HG03280 (cell line): ENCODE measurements at regions not wholly inside any gene's neighbourhood (a gene's known extent, or its start where the extent isn't known, plus 50 kb on each side); places are given as distances from the start of the nearest gene placed in this dataset.
"Not testable (repeated sequence)": the region's sequence is repeated elsewhere in the genome, so short reads cannot be mapped to it uniquely, and the experiment has no call there.

Source experiments
- ATAC-seq: cut with Tn5 transposase; IDR thresholded peaks from one replicate; pipeline ENCODE4 v1.9.1; 2021; ENCODE audit warnings: mild to moderate bottlenecking, moderate library complexity; ENCODE audit not compliant: unreplicated experiment

GRCh38 chr2:43004126-43004865, 211.9 kb upstream of the HAAO start:
- not testable (repeated sequence) for ATAC-seq

GRCh38 chr2:43003702-43004101, 211.3 kb upstream of the HAAO start:
- ATAC-seq, result no peak

DNA sequence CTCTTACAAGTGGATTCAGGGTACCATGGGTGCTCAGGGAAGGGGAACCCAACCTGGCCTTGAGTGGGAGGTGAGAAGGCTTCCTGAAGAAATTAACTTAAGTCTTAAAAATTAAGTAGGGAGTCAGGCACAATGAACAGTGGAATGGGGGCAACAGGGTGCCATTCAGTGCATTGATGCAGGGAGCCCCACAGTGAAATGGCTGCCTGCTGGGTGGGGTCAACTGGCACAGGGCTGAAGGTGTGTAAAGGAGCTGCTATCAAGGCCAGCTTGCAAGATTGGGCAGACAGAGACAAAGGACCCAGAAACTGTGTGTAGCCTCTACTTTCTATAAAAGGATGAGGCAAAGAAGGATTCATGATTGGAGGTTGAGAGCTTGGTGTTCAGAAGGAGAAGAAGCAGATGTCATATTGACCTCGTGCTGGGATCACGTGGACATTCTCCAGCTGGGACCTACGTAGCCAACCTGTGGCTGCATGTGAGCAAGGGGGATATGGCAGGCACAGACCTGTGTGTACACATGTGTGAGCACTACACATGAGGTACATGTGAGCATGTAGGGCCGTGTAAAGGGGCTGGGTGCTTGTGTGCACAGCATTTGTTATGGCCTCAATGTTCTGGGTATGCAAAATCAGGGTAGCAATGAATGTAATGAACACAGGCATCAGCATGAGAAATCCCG, 209.5 kb upstream of the HAAO start:
- ATAC-seq, result no peak

DNA sequence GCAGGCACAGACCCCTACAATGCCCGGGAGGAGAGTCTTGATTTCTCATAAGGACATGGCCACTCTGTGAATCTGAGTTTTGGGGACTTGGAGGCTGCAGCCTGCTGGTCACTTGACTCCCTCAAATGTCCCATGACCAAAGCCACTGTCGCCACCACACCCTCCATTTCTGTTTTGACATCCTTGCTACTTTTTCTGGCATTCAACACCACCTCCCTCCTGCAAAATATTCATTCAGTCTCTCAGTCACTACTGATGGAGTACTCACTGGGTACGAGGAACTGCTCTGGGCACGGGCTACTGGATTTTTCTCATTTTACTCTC, 208.6 kb upstream of the HAAO start:
- no peak for ATAC-seq

- no peak for ATAC-seq
Observed at GRCh38 chr2:43000242-43001054, 208.1 kb upstream of the HAAO start.

- ATAC-seq, result no peak
Observed at GRCh38 chr2:42999856-43000241, 207.5 kb upstream of the HAAO start.

DNA sequence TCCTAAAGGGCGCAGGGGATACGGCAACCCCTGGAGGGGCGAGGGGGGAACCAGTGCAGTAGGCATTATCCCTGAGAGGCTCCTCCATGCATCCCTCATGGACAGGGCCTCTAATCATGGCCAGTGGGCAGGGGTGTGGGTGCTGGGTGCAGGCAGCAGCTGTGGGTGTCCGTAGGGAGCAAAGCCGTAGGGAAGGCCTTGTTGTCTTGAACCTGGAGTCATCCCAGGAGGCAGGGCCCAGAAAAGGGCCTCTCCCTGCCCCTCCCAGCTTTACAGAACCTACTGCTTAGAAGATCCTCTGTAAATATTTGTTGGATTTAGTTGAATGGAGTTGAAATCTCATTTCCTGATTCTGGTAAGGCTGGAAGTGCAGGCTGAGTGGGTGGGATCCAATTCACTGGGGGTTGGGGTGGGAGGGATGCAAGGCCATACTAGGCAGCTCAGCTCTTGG, 207.0 kb upstream of the HAAO start:
- ATAC-seq, result no peak

DNA sequence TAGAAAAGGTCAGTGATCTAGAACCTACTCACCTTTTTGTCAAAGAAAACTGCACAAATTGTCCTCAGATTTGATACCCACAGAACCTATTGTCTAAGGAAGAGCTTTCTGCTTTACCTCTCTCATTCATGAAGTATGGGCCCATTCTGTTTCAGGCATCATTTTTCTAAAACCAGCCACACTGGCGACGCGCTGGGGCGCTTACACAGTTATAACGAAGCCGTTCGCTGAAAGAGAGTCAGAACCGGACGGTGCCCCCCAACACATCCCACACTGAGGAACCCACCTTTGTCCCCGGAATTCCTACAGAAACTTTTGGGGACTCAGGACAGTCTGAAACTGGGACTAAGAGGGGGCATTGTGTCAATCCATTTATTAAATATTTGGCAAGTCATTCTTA, 206.3 kb upstream of the HAAO start:
- no peak for ATAC-seq

- ATAC-seq, result no peak
Observed at GRCh38 chr2:42996528-42996927, 204.1 kb upstream of the HAAO start.

DNA sequence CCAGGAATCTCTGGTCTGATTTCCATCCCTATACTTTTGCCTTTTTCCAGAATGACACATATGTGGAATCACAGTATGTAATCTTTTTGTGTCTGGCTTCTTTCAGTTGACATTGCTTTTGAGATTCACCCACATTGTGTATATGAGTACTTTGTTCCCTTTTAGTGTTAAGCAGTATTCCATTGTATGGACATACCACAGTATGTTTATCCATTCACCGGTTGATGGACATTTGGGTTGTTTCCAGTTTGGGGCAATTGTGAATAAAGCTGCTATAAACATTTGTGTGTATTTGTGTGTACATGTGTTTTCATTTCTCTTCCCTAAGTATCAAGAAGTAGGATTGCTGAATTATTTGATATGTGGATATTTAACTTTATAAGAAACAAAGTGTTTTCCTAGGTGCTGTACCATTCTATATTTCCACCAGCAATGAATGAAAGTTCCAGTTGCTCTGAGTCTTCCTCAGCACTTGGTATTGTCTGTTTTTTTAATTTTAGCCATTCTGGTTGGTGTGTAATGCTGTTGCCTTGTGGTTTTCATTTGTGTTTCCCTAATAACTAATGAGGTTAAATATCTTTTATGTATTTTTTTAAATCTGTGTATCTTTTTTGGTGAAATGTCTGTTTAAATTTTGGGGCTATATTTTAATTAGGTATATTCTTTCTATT, 203.5 kb upstream of the HAAO start:
- ATAC-seq, result no peak

DNA sequence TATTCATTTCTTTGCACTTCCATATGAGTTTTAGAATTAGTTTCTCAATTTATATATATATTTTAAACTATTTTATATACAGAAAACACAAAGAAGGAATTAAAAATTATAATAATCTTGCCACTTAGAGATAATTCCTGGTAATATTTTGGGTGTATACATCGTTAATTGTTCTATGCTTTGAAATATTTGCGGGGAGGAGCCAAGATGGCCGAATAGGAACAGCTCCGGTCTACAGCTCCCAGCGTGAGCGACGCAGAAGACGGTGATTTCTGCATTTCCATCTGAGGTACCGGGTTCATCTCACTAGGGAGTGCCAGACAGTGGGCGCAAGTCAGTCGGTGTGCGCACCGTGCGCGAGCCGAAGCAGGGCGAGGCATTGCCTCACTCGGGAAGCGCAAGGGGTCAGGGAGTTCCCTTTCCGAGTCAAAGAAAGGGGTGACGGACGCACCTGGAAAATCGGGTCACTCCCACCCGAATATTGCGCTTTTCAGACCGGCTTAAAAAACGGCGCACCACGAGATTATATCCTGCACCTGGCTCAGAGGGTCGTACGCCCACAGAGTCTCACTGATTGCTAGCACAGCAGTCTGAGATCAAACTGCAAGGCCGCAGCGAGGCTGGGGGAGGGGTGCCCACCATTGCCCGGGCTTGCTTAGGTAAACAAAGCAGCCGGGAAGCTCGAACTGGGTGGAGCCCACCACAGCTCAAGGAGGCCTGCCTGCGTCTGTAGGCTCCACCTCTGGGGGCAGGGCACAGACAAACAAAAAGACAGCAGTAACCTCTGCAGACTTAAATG, 197.1 kb upstream of the HAAO start:
- ATAC-seq, result not testable (repeated sequence)

DNA sequence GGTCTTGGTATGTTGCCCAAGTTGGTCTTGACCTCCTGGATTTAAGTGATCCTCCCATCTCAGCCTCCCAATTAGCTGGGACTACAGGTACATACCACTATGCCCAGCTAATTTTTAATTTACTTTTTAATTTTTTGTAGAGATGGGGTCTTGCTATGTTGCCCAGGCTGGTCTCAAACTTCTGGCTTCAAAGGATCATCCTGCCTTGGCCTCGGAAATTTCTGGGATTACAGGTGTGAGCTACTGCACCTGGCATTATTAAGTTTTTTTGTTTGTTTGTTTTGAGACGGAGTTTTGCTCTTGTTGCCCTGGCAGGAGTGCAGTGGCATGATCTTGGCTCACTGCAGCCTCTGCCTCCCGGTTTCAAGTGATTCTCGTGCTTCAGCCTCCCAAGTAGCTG, 195.7 kb upstream of the HAAO start:
- not testable (repeated sequence) for ATAC-seq

GRCh38 chr2:42987112-42987922, 194.9 kb upstream of the HAAO start:
- no peak for ATAC-seq

GRCh38 chr2:42984617-42985016, 192.2 kb upstream of the HAAO start:
- ATAC-seq, result no peak

GRCh38 chr2:42984081-42984480, 191.7 kb upstream of the HAAO start:
- ATAC-seq, result no peak

DNA sequence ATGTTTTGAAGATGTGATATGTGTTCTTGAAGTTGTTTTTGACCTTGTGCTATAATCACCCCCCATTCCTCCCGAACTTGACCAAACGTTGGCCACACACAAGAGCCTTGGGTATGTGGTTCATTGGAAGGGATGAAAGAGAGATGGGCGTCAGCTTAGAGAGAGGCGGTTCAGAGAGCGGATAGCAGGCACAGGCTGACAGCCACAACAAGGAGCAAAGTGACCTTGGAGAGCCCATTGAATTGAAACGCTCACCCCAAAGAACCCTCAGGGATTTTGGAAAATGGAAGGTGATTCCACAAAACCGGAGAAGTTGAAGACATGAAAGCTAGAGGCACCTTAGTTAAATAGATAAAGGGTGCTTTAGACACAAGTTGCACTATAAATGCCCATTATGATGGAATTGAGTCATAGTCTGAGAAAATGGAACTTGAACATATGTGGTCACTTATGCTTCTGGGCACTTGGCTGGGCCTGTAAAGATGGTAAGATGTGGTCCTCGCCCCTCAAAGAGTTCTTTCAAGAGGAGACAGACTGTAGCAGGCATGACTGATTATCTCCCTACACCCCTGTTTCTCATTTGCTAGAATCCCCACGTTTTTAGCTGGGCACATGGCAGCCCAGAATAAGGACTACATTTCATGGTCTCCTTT, 188.5 kb upstream of the HAAO start:
- ATAC-seq, result no peak

DNA sequence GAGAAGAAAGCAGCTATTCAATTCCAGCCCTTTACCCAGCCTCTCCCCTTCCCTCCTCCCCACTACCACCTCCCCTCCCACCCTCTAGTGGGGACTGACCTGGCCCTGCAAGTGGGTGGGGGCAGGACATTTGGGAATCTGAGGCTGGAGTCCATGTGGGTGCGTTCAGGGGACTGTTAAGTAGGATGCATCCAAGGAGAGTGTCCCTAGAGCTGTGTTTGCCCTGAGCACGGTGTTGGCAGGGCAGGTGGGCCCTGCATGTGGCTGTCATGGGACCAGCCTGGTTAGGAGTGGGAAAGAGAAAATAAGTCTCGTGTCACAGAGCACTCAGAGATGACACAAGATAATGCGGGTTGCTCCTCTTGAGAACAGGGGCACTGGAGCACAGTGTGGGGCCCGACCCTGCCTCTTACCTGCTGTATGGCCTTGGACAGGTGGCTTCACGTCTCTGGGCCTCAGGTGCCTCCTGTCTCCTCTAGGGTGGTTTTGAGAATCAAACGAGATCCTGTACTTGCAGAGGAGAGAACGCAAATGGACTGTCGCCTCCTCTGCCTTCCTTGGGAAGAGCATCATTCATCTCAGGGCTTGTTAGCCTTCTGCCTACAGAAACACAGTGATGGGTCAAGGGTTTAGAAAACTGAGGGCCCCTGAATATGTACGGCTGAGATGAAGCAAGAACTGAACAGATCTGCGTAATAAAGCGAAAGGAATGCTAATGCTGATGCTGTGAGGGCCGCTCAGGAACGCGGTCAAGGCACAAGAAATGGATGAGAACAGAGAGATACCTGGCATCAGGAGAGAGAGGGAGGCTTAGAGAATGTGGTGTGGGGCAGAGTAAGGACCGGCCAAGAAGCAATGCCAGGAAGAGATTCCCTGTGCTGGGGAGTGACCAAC, 187.7 kb upstream of the HAAO start:
- ATAC-seq, result no peak

DNA sequence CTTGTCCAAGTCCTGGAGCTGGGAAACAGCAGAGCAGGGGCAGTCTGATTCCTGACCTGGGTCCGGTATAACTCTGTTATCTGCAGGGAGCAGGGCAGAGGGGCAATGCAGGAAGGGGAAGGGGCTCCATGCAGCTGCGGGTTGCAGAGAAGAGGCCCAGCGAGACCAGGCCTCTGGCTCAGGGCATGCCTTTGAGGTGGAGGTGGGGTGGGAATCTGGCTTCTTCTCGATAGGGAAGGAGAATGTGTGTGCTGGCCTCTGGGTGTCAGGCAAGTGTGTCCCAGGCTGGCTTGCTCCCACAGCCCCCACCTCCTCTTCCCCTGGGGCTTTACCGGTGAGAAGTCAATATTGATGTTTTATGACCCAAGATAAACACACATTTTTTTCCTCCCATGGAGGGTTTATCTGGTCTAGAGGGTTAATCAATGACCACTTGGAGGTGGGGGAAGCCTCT, 187.1 kb upstream of the HAAO start:
- no peak for ATAC-seq
